Osteoblast (primary cell): ENCODE measurements at regions not wholly inside any gene's neighbourhood (a gene's known extent, or its start where the extent isn't known, plus 50 kb on each side); places are given as distances from the start of the nearest gene placed in this dataset.

ENCODE experiments used
- DNase-seq: peaks from one replicate; pipeline ENCODE4 v3.0.0; 2011; ENCODE audit warnings: low spot score, mixed read lengths; ENCODE audit not compliant: insufficient read length; ENCODE audit errors: missing footprints
- H2AFZ ChIP-seq: 2 replicates; pipeline ENCODE4 v1.6.0; 2011; ENCODE audit warnings: mild to moderate bottlenecking, low read length
- H3K27ac ChIP-seq: 2 replicates; pipeline ENCODE4 v1.5.1; 2011; ENCODE audit warnings: mild to moderate bottlenecking, low read depth, low read length, moderate library complexity
- H3K27me3 ChIP-seq: 2 replicates; pipeline ENCODE4 v1.6.0; 2012; ENCODE audit warnings: mild to moderate bottlenecking, control low read depth, inconsistent platforms, low read length, moderate library complexity; ENCODE audit not compliant: insufficient read depth
- H3K36me3 ChIP-seq: 2 replicates; pipeline ENCODE4 v1.5.1; 2011; ENCODE audit warnings: mild to moderate bottlenecking, low read length, control low read depth, moderate library complexity; ENCODE audit not compliant: insufficient read depth
- H3K4me1 ChIP-seq: 2 replicates; pipeline ENCODE4 v1.5.1; 2011; ENCODE audit warnings: mild to moderate bottlenecking, low read length, control low read depth, moderate library complexity; ENCODE audit not compliant: insufficient read depth
- H3K4me2 ChIP-seq: 2 replicates; pipeline ENCODE4 v1.6.0; 2011; ENCODE audit warnings: mild to moderate bottlenecking, low read length; ENCODE audit not compliant: insufficient read depth
- H3K4me3 ChIP-seq: fragments of 200-600 bp; sonication (generic); 3 replicates; pipeline ENCODE4 v1.5.1; 2012; ENCODE audit warnings: mild to moderate bottlenecking, low read length, inconsistent platforms; ENCODE audit not compliant: insufficient read depth
- H3K79me2 ChIP-seq: 2 replicates; pipeline ENCODE4 v1.6.0; 2012; ENCODE audit warnings: mild to moderate bottlenecking, low read length, control low read depth, inconsistent platforms; ENCODE audit not compliant: insufficient read depth
- H3K9me3 ChIP-seq: 2 replicates; pipeline ENCODE4 v1.5.1; 2011; ENCODE audit warnings: low read depth, low read length, control low read depth
- H4K20me1 ChIP-seq: 2 replicates; pipeline ENCODE4 v1.6.0; 2012; ENCODE audit warnings: mild to moderate bottlenecking, low read length, control low read depth; ENCODE audit not compliant: insufficient read depth
- TF ChIP-seq, protein P1 (sequence below): IDR thresholded peaks from 2 replicates; pipeline ENCODE4 v1.5.1; 2011; ENCODE audit warnings: mild to moderate bottlenecking, low read depth, low read length, moderate library complexity; ENCODE audit errors: extremely low read depth

DNA sequence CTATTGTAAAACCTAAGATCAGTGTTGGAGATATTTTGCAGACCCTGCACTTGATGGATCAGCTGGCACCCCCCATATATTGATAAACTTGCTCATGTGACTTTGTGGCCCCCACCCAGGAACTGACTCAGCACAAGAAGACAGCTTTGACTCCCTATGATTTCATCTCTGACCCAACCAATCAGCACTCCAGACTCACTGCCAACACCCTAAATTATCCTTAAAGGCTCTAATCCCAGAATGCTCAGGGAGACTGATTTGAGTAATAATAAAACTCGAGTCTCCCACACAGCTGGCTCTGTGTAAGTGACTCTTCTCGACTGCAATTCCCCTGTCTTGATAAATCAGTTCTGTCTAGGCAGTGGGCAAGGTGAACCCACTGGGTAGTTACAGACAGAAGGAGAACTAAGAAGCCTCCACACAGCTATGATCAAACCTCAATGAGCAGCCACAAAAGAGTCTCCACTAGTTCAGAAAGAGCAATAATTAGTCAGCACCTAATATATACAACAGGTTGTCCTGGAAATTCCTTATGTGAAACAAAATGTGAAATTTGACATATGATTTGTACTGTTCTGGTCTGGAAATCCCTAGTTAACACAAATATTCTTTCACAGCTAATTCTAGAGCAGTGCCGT lies 52.2 kb downstream of the ACTL7B start:
- Histone ChIP-seq H3K27me3 (peaks cover 18% of the 10 kb centered on the region), H3K79me2 (no peaks in the 10 kb centered on the region), H3K9me3 (no peaks in the 10 kb centered on the region), H3K36me3 (no peaks in the 10 kb centered on the region), H3K4me1 (no peaks in the 10 kb centered on the region), H3K4me2 (no peak overlapping the region), H2AFZ (no peak overlapping the region), H3K27ac (no peak overlapping the region), H3K4me3 (no peak overlapping the region), H4K20me1 (no peaks in the 10 kb centered on the region)
- TF ChIP-seq, protein P1, sequence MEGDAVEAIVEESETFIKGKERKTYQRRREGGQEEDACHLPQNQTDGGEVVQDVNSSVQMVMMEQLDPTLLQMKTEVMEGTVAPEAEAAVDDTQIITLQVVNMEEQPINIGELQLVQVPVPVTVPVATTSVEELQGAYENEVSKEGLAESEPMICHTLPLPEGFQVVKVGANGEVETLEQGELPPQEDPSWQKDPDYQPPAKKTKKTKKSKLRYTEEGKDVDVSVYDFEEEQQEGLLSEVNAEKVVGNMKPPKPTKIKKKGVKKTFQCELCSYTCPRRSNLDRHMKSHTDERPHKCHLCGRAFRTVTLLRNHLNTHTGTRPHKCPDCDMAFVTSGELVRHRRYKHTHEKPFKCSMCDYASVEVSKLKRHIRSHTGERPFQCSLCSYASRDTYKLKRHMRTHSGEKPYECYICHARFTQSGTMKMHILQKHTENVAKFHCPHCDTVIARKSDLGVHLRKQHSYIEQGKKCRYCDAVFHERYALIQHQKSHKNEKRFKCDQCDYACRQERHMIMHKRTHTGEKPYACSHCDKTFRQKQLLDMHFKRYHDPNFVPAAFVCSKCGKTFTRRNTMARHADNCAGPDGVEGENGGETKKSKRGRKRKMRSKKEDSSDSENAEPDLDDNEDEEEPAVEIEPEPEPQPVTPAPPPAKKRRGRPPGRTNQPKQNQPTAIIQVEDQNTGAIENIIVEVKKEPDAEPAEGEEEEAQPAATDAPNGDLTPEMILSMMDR, result no peak
- no peak for DNase-seq

DNA sequence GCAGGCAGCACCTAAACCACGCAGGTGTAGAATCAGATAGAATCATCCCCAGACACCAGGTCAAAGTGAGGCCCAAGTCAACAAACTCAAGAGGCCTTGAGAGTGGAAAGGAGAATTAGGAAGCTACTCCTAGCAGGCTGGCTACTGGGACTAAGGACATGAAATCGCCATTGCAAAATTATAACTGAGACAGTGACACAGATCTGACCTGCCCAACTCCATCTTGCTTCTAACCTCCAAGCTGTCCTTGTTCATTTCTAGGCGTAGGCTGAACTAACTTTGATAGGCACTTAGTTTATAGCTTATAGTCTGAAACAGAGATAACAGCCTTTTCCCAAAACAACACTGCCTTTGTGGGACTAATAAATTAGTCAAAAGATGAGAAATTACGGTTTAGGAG lies 52.8 kb downstream of the ACTL7B start:
- no peak for DNase-seq
- Histone ChIP-seq H3K9me3 (no peaks in the 10 kb centered on the region), H3K4me3 (no peak overlapping the region), H3K27ac (no peak overlapping the region), H4K20me1 (no peaks in the 10 kb centered on the region), H3K36me3 (no peaks in the 10 kb centered on the region), H3K27me3 (peaks cover 21% of the 10 kb centered on the region), H3K4me2 (no peak overlapping the region), H3K4me1 (no peaks in the 10 kb centered on the region), H2AFZ (no peak overlapping the region), H3K79me2 (no peaks in the 10 kb centered on the region)
- TF ChIP-seq, protein P1, result no peak

DNA sequence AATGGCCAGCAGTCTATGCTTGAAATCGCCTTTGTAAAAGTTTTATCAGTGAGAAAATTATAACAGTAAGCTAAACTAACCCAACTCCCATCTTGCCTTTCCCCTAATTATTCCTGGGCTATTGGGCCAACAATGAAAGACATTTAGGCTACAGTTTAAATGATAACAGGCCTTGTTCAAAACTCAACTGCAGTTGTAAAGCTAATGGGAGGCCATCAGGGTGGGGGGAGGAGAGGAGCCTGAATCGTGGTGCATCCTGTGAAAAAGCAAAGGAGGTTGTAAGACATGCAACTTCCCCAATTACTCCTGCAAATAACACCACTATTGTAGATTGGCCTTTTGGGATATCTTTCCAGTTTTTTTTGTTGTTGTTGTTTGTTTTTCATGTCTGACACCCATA lies 53.8 kb downstream of the ACTL7B start:
- H3K27ac ChIP-seq, result no peak overlapping the region
- H2AFZ ChIP-seq, result no peak overlapping the region
- TF ChIP-seq, protein P1, result no peak
- peaks cover 18% of the 10 kb centered on the region for H3K27me3 ChIP-seq
- H3K79me2 ChIP-seq, result no peaks in the 10 kb centered on the region
- DNase-seq, result no peak
- no peak overlapping the region for H3K4me3 ChIP-seq
- no peaks in the 10 kb centered on the region for H3K9me3 ChIP-seq
- no peaks in the 10 kb centered on the region for H3K4me1 ChIP-seq
- H3K36me3 ChIP-seq, result no peaks in the 10 kb centered on the region
- H4K20me1 ChIP-seq, result no peaks in the 10 kb centered on the region
- no peak overlapping the region for H3K4me2 ChIP-seq

DNA sequence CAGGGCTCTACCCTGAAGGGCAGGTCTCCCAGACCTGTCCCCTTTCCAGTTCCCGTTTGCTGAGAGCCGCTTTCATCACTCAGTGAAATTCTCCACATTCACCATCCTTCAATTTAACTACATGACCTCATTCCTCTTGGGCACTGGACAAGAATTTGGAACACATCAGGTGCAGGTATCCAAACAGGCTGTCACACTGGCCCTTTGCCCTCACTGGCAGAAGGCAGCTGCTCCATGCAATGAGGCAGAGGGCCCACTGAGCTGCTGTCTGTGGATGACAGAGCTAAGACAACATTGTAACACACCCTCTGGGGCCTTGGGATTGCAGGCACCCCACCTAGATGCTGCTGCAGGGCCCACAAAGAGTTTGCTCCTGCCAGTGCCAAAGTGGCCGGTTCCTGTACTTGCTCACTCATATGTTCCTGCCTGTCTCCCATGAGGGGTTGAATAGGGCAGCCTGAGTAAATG lies 55.1 kb downstream of the ACTL7B start:
- H3K4me2 ChIP-seq, result no peak overlapping the region
- no peak overlapping the region for H3K4me3 ChIP-seq
- H3K4me1 ChIP-seq, result no peaks in the 10 kb centered on the region
- peaks cover 5% of the 10 kb centered on the region for H3K27me3 ChIP-seq
- no peak for DNase-seq
- no peak overlapping the region for H3K27ac ChIP-seq
- no peaks in the 10 kb centered on the region for H4K20me1 ChIP-seq
- H3K9me3 ChIP-seq, result no peaks in the 10 kb centered on the region
- no peaks in the 10 kb centered on the region for H3K36me3 ChIP-seq
- no peaks in the 10 kb centered on the region for H3K79me2 ChIP-seq
- TF ChIP-seq, protein P1, result no peak
- no peak overlapping the region for H2AFZ ChIP-seq
